ENCODE measurements at regions not wholly inside any gene's neighbourhood (a gene's known extent, or its start where the extent isn't known, plus 50 kb on each side); places are given as distances from the start of the nearest gene placed in this dataset.

DNA sequence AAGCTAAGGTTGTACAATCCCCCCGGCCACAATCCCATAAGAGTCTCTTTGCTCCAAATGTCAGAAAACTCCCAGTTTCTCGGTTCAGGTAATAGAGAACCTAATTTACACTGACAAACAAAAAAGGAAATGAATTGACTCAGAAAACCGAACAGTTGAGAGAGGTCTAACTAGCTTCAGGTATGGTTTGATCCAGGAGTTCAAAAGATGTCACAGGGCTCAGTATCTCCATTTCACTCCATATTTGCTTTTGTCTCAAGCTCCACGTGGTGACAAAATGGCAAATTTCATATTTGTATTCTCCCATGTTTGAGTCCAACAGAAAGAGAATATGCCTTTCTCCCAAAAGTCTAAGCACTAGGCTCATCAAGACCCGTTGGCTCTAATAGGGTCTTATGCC is 117.4 kb downstream of the AXIN2 start:
- TF ChIP-seq, protein P1, sequence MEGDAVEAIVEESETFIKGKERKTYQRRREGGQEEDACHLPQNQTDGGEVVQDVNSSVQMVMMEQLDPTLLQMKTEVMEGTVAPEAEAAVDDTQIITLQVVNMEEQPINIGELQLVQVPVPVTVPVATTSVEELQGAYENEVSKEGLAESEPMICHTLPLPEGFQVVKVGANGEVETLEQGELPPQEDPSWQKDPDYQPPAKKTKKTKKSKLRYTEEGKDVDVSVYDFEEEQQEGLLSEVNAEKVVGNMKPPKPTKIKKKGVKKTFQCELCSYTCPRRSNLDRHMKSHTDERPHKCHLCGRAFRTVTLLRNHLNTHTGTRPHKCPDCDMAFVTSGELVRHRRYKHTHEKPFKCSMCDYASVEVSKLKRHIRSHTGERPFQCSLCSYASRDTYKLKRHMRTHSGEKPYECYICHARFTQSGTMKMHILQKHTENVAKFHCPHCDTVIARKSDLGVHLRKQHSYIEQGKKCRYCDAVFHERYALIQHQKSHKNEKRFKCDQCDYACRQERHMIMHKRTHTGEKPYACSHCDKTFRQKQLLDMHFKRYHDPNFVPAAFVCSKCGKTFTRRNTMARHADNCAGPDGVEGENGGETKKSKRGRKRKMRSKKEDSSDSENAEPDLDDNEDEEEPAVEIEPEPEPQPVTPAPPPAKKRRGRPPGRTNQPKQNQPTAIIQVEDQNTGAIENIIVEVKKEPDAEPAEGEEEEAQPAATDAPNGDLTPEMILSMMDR (IDR thresholded peaks at IDR 0.05; ENCODE audit: extremely low read depth, missing control alignments), result no peak
- DNase-seq (ENCODE audit: low spot score), result no peak

DNA sequence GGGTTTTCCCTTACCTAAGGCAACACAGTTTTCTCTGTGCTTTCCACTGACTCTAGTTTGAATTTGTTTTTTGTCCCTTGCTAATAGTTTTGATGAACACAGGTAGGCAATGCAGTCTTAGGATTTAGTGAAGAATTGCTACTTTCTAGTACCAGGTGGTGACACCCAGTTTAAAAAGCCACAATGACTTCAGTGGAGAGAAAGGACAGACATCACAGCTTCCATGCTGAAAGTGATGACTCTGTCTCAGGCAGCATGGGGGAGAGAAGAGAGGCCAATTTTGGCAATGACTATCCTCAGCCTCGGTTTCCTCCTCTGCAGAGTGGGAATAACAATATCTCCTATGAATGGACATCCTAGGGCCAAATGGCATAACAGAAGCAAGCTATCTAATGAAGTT is 118.8 kb downstream of the AXIN2 start:
- no peak for DNase-seq (ENCODE audit: low spot score)
- TF ChIP-seq, protein P1 (IDR thresholded peaks at IDR 0.05; ENCODE audit: extremely low read depth, missing control alignments), result no peak

DNA sequence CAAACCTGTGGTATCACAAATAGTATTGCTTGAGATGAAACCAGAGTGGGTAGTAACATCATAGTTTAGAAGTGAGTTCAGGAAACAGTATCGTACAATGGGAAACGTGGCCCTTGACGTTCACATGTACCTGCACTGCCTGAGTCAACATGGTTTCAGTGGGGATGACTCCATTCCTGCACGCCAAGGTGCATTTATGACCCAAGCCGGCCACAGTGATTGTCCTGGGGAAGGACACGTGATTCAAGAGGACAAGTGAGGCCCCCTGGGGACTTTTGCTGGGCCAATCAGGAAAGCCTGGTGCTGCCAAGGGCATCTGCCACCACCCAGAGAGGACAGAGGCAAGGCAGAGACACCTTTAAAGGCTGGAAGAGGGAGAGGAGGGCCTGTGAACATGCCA is 119.2 kb downstream of the AXIN2 start:
- TF ChIP-seq, protein P1 (IDR thresholded peaks at IDR 0.05; ENCODE audit: extremely low read depth, missing control alignments), result no peak
- DNase-seq (ENCODE audit: low spot score), result no peak

DNA sequence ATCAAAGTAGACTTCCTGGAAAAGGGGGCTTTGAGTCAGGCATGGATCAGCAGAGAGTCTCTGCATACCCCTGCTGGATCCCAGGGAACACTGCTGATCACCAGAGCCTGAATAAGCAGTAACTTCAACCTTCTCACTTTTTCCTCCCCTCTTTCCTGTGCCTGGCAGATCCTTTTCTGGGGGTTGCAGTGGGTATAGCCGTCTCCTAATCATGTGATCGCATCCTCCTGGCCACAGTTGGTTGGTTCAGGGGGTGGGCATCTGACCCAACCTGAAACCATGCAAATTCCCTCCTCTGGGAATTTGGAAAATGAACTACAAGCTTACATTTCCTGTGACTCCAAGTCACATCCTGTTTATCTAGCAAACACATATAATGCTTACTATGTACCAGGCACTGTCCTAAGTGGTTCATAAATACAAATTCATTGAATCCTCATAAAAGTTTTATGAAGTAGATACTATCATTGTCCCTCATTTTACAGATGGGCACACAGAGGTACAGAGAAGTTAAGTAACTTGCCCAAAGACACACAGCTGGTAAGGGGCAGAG is 120.3 kb downstream of the AXIN2 start:
- TF ChIP-seq, protein P1 (IDR thresholded peaks at IDR 0.05; ENCODE audit: extremely low read depth, missing control alignments), result no peak
- no peak for DNase-seq (ENCODE audit: low spot score)

DNA sequence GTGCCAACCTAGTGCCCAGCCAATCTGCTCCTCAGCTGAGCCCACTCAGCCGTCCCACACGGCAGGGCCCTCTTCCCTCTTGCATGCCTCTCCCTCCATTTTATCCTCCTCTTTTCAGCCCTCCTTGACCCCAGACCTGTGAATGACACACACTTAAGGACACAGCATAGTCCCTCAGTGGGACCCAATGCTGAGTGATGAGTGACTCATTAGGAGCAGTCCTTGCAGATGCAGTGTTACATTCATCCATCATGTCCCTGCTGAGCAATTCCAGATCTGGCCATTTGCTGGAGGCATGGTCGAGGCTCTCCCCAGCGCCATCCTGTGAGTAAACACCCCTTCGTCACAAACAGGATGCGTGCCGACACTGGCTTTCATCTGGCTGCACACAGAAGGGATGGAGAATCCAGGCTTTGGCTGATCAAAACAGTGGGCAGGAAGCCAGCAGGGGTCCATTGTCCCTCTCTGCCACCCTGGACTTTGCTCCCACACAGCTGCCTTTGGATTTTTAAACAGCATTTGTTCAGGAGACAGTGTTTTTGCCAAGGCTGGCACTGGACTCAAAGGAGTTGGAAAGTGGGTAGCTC is 122.6 kb downstream of the AXIN2 start:
- TF ChIP-seq, protein P1 (IDR thresholded peaks at IDR 0.05; ENCODE audit: extremely low read depth, missing control alignments), result no peak
- DNase-seq (ENCODE audit: low spot score), result no peak

DNA sequence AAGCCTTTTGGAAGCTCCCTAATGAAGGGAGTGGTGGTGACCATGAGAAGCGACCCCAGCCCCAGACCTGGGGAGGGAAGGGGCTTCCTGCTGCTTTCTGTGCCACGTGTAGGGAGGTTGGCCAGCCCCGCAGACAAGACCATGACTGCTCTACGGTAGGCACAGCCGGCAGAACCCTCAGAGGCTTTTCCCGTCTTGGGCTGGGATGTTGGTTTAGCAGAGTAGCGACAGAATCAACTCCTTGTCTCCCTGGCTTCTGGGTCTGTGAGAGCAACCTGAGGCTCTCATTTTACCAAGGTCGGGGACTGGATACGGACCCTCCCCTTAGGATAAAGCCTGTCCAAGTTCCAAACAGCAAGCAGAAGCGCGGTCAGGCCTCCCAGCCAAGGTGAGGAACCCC is 123.3 kb downstream of the AXIN2 start:
- TF ChIP-seq, protein P1 (IDR thresholded peaks at IDR 0.05; ENCODE audit: extremely low read depth, missing control alignments), result no peak
- DNase-seq (ENCODE audit: low spot score), result no peak

DNA sequence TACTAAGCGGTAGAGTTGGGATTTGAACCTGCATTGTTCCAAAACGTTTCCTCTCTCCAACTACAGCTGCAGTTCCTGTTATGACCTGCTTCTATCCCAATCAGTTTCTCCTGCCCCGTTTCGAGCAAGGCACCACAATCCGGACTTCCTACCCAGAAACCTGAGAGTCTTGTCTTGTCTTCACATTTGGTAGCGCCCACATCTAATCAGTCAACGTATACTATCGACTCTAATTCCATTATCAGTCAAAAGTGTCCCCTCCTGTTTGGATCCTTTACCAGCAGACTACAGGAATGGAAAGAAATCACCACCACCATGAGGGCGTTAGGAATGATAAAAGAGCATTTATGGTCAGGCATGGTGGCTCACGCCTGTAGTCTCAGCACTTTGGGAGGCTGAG is 124.6 kb downstream of the AXIN2 start:
- no peak for DNase-seq (ENCODE audit: low spot score)
- TF ChIP-seq, protein P1 (IDR thresholded peaks at IDR 0.05; ENCODE audit: extremely low read depth, missing control alignments), result no peak

Data from GM20000 (cell line).